ENCODE measurements at regions not wholly inside any gene's neighbourhood (a gene's known extent, or its start where the extent isn't known, plus 50 kb on each side); places are given as distances from the start of the nearest gene placed in this dataset.

DNA sequence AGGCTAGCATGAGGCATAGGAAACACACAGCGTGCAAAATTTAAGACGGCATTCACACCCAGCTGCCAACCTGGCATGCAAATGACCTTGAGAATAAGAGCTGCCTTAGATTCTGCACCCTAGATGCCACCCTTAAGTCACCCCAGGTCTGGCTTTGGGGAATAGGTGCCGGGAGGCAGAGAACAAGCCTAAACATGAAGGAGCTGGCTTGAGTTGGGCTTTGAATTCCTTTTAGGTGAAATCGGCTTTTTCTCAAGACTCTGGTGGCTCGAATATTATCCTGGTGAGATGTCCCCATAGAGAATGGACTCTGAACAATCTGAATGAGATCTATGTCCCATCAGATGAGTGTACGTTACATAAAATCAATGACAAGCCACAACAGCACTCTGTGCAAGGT lies 1090.5 kb downstream of the VRK1 start:
- no peak overlapping the region for H3K4me2 ChIP-seq (ENCODE audit: insufficient read depth, low read length)
- H3K9ac ChIP-seq (replicated peaks; ENCODE audit: extremely low read depth, insufficient read depth, low read length): no peak overlapping the region
- H3K27me3 ChIP-seq (ENCODE audit: control insufficient read depth in 2 of 2, insufficient read depth in 2 of 2, low read length in 2 of 2): no peaks in the 10 kb centered on the region
- no peak overlapping the region for H3K4me3 ChIP-seq (replicated peaks in 1 of 3; ENCODE audit: insufficient read depth in 1 of 3, low read depth in 1 of 3, low read length in 3 of 3)
- H2AFZ ChIP-seq (ENCODE audit: low read depth, low read length): no peak overlapping the region
- TF ChIP-seq EZH2 (IDR thresholded peaks at IDR 0.05; ENCODE audit: borderline replicate concordance, low read depth, low read length, severe bottlenecking): no peak
- TF ChIP-seq JUN (IDR thresholded peaks at IDR 0.05; ENCODE audit: borderline replicate concordance, insufficient read depth, insufficient read length, low read depth): no peak
- no peak for TF ChIP-seq FOS (IDR thresholded peaks at IDR 0.05; ENCODE audit: borderline replicate concordance, insufficient read depth, low read length)
- TF ChIP-seq MYC (IDR thresholded peaks at IDR 0.05; ENCODE audit: low read depth, low read length): no peak
- TF ChIP-seq, protein P1, sequence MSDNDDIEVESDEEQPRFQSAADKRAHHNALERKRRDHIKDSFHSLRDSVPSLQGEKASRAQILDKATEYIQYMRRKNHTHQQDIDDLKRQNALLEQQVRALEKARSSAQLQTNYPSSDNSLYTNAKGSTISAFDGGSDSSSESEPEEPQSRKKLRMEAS (IDR thresholded peaks at IDR 0.05; ENCODE audit: insufficient read depth, insufficient read length): no peak
- TF ChIP-seq POLR2AphosphoS5 (IDR thresholded peaks at IDR 0.05; ENCODE audit: insufficient read depth, low read depth, low read length): no peak
- no peak for TF ChIP-seq POLR2A (IDR thresholded peaks at IDR 0.05; ENCODE audit: low read depth, low read length)
- TF ChIP-seq, protein P2, sequence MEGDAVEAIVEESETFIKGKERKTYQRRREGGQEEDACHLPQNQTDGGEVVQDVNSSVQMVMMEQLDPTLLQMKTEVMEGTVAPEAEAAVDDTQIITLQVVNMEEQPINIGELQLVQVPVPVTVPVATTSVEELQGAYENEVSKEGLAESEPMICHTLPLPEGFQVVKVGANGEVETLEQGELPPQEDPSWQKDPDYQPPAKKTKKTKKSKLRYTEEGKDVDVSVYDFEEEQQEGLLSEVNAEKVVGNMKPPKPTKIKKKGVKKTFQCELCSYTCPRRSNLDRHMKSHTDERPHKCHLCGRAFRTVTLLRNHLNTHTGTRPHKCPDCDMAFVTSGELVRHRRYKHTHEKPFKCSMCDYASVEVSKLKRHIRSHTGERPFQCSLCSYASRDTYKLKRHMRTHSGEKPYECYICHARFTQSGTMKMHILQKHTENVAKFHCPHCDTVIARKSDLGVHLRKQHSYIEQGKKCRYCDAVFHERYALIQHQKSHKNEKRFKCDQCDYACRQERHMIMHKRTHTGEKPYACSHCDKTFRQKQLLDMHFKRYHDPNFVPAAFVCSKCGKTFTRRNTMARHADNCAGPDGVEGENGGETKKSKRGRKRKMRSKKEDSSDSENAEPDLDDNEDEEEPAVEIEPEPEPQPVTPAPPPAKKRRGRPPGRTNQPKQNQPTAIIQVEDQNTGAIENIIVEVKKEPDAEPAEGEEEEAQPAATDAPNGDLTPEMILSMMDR (IDR thresholded peaks at IDR 0.05; ENCODE audit: extremely low read depth in 1 of 2, insufficient read depth in 1 of 2, low read depth in 1 of 2, low read length in 2 of 2): no peak
- no peak for TF ChIP-seq GATA2 (IDR thresholded peaks at IDR 0.05; ENCODE audit: insufficient read depth, insufficient read length, low read depth, low read length)
- no peaks in the 10 kb centered on the region for H3K9me1 ChIP-seq (replicated peaks; ENCODE audit: control insufficient read depth, extremely low read depth, insufficient read depth, low read length)
- no peaks in the 10 kb centered on the region for H3K79me2 ChIP-seq (ENCODE audit: control insufficient read depth, insufficient read depth, low read length)
- POLR2A ChIA-PET: no interaction called here
- FAIRE-seq (no peak), DNase-seq (ENCODE audit: low read depth, low spot score) (no peak)
- H4K20me1 ChIP-seq (replicated peaks; ENCODE audit: control insufficient read depth, extremely low read depth, insufficient read depth, low read length): no peaks in the 10 kb centered on the region
- no peaks in the 10 kb centered on the region for H3K36me3 ChIP-seq (ENCODE audit: control insufficient read depth in 2 of 2, extremely low read depth in 1 of 2, insufficient read depth in 2 of 2, low read length in 2 of 2)
- H3K27ac ChIP-seq (ENCODE audit: insufficient read depth, low read depth, low read length): no peak overlapping the region
- H3K4me1 ChIP-seq (ENCODE audit: control insufficient read depth, extremely low read depth, insufficient read depth, low read length): no peaks in the 10 kb centered on the region
- intact Hi-C loops (cut with micrococcal nuclease) (no loop called here), dilution Hi-C loops (cut with MboI; ENCODE audit: extremely low pct_ligation_motif_present, low sequenced_read_pairs) (no loop called here)
- no TSS peak for BruUV-seq (replicated peaks)
- CTCF ChIA-PET: no interaction called here
- H3K9me3 ChIP-seq (replicated peaks; ENCODE audit: control insufficient read depth, insufficient read depth, low read length): peaks cover 7% of the 10 kb centered on the region
